IPS DF 19.7 (cell line): ENCODE measurements at regions not wholly inside any gene's neighbourhood (a gene's known extent, or its start where the extent isn't known, plus 50 kb on each side); places are given as distances from the start of the nearest gene placed in this dataset.

Experiments
- DNase-seq: peaks from one replicate; pipeline ENCODE4 v3.0.0-alpha.2; 2013; ENCODE audit warnings: low read depth, low spot score

GRCh38 chr3:117298273-117298672 lies 588.7 kb downstream of the TUSC7 start:
- no peak for DNase-seq

GRCh38 chr3:117302428-117302827 lies 592.8 kb downstream of the TUSC7 start:
- DNase-seq, result no peak

DNA sequence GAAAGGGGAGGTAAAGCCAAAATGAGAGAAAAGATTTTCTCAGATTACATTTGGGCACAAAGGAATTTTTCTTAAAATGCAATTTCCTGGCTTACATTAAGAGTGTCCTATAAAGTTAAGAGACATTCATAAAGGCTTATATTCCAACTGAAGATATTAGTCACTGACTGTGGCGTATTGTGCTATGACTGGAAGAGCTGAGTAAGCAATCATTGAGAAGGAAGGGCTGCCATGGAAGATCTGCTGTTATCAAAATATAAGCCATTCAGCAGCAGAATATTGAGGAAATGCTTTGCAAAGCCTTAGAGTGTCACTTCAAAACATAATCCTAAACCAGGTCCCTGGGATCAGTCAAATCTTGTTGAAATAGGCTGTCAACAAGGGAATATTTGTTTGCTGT lies 593.9 kb downstream of the TUSC7 start:
- DNase-seq, result no peak

GRCh38 chr3:117304681-117305080 lies 595.1 kb downstream of the TUSC7 start:
- DNase-seq, result no peak

DNA sequence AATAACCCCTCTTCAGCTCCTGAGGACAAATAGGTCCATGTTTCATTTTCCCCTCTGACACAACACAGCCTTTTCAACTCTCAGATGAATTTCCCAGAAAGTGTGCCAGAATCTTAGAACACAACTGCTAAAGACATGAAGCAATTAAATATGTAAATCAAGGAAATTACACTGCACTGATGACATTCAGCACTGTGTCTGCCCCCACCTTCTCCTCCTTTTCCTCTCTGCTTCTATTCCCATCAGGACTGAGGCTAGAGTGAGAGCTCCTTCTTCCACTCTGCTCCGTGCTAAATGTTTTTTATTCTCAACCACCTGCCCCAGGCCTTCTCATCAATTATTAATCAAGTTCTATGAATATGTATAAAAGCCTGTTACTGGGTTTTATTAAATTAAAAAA lies 596.1 kb downstream of the TUSC7 start:
- no peak for DNase-seq

GRCh38 chr3:117306299-117306698 lies 596.7 kb downstream of the TUSC7 start:
- no peak for DNase-seq

- no peak for DNase-seq
Observed at GRCh38 chr3:117308353-117308752, 598.8 kb downstream of the TUSC7 start.

DNA sequence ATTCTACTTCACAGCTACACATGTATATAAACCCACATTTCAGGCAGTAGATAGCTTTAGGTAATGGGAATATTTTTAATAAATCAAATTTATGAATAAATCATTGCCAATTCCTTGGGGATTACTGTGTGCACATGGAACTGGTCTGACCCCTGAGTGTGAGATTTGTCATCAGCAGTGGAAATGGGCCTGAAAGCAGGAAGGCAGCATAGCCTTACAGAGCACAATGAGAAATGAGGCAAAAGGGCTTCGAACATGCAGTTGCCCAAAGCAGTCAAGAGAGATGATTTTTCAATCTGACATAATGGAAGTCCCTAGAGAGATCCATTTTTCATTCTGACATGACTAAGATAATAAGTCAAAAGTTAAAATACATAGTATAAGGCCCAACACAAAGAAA lies 599.2 kb downstream of the TUSC7 start:
- no peak for DNase-seq

GRCh38 chr3:117310536-117310935 lies 601.0 kb downstream of the TUSC7 start:
- no peak for DNase-seq

DNA sequence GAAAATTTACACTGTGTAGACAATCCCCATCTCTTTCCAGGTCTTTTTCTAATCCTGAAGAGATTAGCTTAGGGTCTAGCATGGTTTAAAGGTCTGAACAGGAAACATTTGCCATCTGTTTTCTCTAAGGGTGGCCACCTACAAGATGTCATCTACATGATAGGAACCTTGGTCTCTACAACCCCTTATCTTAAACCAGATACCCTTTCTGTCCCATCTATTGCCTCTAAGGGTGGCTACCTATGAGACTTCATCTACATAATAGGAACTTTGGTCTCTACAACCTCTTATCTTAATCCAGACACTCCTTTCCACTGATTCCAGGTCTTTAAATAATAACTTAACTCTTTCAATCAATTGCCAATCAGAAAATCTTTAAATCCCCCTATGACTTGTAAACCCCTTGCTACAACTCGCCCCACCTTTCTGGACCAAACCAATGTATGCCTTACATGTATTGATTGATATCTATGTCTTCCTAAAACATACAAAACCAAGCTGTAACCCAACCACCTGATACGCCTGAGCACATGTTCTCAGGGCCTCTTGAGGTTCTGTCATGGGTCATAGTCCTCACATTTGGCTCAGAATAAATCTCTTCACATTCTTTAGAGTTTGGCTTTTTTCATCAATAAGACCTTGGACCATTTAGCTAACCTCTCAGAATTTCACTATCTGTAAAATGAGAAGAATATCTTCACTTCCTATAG lies 605.0 kb downstream of the TUSC7 start:
- DNase-seq, result no peak

- DNase-seq, result no peak
Observed at GRCh38 chr3:117322866-117323265, 613.3 kb downstream of the TUSC7 start.

DNA sequence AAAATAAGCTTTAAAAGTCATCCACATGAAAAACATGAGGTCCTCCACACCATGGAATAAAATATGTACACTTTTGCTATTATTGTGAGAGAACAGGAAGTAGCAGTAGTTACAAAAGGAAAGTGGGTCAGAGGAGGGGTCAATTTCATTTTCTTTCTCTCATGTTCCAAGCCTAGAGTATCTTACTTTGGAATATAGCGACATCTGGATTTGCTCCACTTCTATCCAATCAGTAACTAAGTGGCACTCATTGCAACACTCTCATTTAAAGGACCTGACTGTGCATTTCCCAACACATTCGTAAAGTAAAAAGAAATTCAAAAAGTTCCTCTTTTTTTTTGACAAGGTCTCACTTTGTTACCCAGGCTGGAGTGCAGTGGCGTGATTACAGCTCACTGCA lies 637.3 kb downstream of the TUSC7 start:
- DNase-seq, result no peak

- DNase-seq, result no peak
Observed at GRCh38 chr3:117348884-117349283, 639.3 kb downstream of the TUSC7 start.

GRCh38 chr3:117349566-117349965 lies 640.0 kb downstream of the TUSC7 start:
- no peak for DNase-seq

DNA sequence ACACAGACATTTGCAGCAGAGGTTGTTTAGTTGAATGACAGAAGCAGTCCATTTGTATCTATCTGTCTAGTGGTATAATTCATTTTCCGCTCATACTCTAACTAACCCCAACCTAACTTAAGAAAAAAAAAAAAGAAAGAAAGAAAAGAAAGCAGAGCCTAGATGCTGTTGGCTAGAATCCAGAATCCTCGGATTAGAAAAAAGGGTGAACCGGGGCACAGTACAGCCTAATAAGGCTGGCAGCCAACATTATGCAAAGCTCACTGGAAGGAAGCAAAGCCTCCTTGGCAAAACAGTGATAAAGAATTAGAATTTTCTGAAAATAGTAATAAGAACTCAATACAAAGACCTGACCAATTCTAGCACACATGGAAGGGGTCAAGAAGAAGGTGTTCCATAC lies 640.8 kb downstream of the TUSC7 start:
- no peak for DNase-seq

- no peak for DNase-seq
Observed at GRCh38 chr3:117355566-117355965, 646.0 kb downstream of the TUSC7 start.

GRCh38 chr3:117356091-117356705 lies 646.6 kb downstream of the TUSC7 start:
- no peak for DNase-seq

DNA sequence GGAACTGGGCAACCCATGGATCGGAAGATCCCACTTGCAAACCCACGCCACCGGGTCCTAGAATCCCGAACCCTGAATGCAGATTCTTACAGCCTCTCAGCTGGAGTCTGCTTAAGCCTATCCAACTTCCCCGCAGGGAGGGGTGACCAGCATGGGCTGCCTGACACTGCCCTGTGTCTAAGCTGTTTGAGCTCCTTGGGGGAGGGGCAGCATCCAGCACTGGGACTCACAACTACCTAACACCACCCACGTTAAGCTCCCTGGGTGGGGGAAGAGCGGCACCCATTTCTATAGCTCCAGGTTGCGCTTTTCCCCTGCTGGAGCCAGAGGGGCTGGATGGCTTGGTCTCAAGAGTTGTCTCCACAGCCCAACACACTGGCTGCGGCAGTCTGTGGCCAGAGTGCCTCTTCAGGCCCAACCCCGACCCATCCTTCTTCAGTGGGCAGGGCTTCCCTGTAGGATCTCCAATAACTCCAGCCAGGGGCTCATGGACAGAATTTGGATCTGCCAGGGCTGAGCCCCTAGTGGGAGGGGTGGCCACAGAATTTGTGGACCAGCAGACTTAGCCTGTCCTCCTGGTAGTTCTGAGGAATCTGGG lies 649.2 kb downstream of the TUSC7 start:
- no peak for DNase-seq

DNA sequence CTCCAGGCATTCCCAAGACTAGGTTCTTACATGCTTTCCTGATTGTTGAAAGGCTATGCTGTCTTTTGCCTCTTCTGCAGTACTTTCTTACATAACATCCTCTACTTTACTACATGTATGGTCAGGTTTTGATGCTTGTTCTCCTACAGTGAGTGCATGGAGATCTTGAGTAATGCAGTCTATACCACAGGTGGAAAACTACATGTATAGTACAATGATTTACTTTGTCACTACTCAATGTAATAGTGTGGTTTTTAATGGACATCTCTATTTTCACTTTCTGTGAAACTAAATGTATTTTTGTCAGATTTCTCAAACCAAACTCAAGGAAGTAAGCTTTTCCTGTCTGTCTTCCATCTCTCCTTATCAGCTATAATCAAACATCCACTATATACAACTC lies 657.0 kb downstream of the TUSC7 start:
- no peak for DNase-seq

- no peak for DNase-seq
Observed at GRCh38 chr3:117367861-117368260, 658.3 kb downstream of the TUSC7 start.

DNA sequence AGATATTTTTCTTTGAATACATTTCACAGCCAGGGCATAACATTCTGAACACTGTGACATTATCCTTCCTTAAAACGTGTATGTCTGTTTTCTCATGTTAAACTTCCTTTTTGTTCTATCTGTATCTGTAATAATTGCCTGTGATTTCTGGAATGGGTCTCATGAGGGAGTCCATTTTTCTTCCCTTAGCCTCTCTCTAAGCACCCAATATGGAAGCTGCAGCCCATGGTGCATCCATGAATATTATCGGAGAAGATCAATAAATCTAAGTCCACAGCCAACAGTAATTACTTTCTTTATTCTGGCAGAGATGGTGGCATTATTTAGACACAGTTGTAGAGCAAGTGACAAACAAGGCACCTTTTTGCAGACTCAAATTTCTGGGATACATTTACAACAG lies 671.1 kb downstream of the TUSC7 start:
- no peak for DNase-seq

GRCh38 chr3:117393119-117393518 lies 683.5 kb downstream of the TUSC7 start:
- no peak for DNase-seq
